NCI-H2171 (cell line): ENCODE measurements at regions not wholly inside any gene's neighbourhood (a gene's known extent, or its start where the extent isn't known, plus 50 kb on each side); places are given as distances from the start of the nearest gene placed in this dataset.
"Not testable (repeated sequence)": the region's sequence is repeated elsewhere in the genome, so short reads cannot be mapped to it uniquely, and the experiment has no call there.

ENCODE experiments used
- DNase-seq: peaks from one replicate; lab custom pipeline; 2025; lab: John Stamatoyannopoulos, UW

- no peak for DNase-seq
Observed at GRCh38 chr3:106121491-106122289, 252.9 kb upstream of the CBLB start.

- no peak for DNase-seq
Observed at GRCh38 chr3:106124818-106125217, 256.0 kb upstream of the CBLB start.

- no peak for DNase-seq
Observed at GRCh38 chr3:106125321-106125720, 256.5 kb upstream of the CBLB start.

GRCh38 chr3:106126067-106126845 lies 257.4 kb upstream of the CBLB start:
- DNase-seq, result no peak

GRCh38 chr3:106126846-106127235 lies 258.0 kb upstream of the CBLB start:
- no peak for DNase-seq

GRCh38 chr3:106129939-106130338 lies 261.1 kb upstream of the CBLB start:
- no peak for DNase-seq

GRCh38 chr3:106130384-106131198 lies 261.8 kb upstream of the CBLB start:
- DNase-seq, result no peak

- no peak for DNase-seq
Observed at GRCh38 chr3:106135451-106136160, 266.8 kb upstream of the CBLB start.

GRCh38 chr3:106139826-106140225 lies 271.0 kb upstream of the CBLB start:
- no peak for DNase-seq

GRCh38 chr3:106140431-106140830 lies 271.6 kb upstream of the CBLB start:
- DNase-seq, result no peak

GRCh38 chr3:106144030-106144429 lies 275.2 kb upstream of the CBLB start:
- no peak for DNase-seq

GRCh38 chr3:106148440-106149082 lies 279.7 kb upstream of the CBLB start:
- not testable (repeated sequence) for DNase-seq

- no peak for DNase-seq
Observed at GRCh38 chr3:106157411-106157810, 288.6 kb upstream of the CBLB start.

GRCh38 chr3:106160396-106160795 lies 291.6 kb upstream of the CBLB start:
- no peak for DNase-seq

- DNase-seq, result peak; percentile 50
Observed at GRCh38 chr3:106161246-106161645, 292.4 kb upstream of the CBLB start.

- no peak for DNase-seq
Observed at GRCh38 chr3:106167728-106168127, 298.9 kb upstream of the CBLB start.

GRCh38 chr3:106168962-106169750 lies 300.3 kb upstream of the CBLB start:
- no peak for DNase-seq

- no peak for DNase-seq
Observed at GRCh38 chr3:106170636-106171035, 301.8 kb upstream of the CBLB start.

- no peak for DNase-seq
Observed at GRCh38 chr3:106172101-106172500, 303.3 kb upstream of the CBLB start.

- no peak for DNase-seq
Observed at GRCh38 chr3:106172780-106173179, 304.0 kb upstream of the CBLB start.

- DNase-seq, result no peak
Observed at GRCh38 chr3:106175276-106175675, 306.5 kb upstream of the CBLB start.
